NT2/D1 (cell line): ENCODE measurements at regions not wholly inside any gene's neighbourhood (a gene's known extent, or its start where the extent isn't known, plus 50 kb on each side); places are given as distances from the start of the nearest gene placed in this dataset.

Experiments used
- SUZ12 ChIP-seq: IDR thresholded peaks from 2 replicates; pipeline ENCODE4 v1.6.1; 2011; ENCODE audit not compliant: insufficient read length, insufficient read depth; ENCODE audit errors: extremely low read depth
- YY1 ChIP-seq: IDR thresholded peaks from 2 replicates; pipeline ENCODE4 v1.6.1; 2011; ENCODE audit not compliant: insufficient read length, insufficient read depth
- ZNF274 ChIP-seq: IDR thresholded peaks from 2 replicates; pipeline ENCODE4 v1.6.1; 2011; ENCODE audit warnings: mild to moderate bottlenecking, low read depth, low read length

- TF ChIP-seq SUZ12: no peak
- TF ChIP-seq YY1: no peak
- TF ChIP-seq ZNF274: no peak
Measured at GRCh38 chr1:94322696-94323095, 85.3 kb upstream of the ARHGAP29 start.
